Caco-2 (cell line): ENCODE measurements at regions not wholly inside any gene's neighbourhood (a gene's known extent, or its start where the extent isn't known, plus 50 kb on each side); places are given as distances from the start of the nearest gene placed in this dataset.
A peak's percentile ranks its signal among the peaks of the same experiment; 100 is the strongest.
"Not testable (repeated sequence)": the region's sequence is repeated elsewhere in the genome, so short reads cannot be mapped to it uniquely, and the experiment has no call there.

Experiments
- BruUV-seq: library from RNA; stranded (reverse); fragments of 400-500 nt; replicated peaks from 2 replicates; lab custom pipeline; 2021; lab: Mats Ljungman, UMichigan
- CTCF ChIA-PET: fragments of 300-600 bp; sonication (Branson Sonifier 250); formaldehyde crosslinking; loops from one replicate; lab custom pipeline; 2022; ENCODE audit warnings: antibody characterized with exemption; lab: Charles Lee
- POLR2A ChIA-PET: fragments of 300-600 bp; sonication (Branson Sonifier 250); formaldehyde crosslinking; loops from one replicate; lab custom pipeline; 2022; ENCODE audit warnings: antibody characterized with exemption; lab: Charles Lee
- DNase-seq, 2 experiments: peaks; one replicate each; pipeline versions ENCODE4 v3.0.0 to v3.0.0-alpha.2; 2020 to 2022
- H3K27me3 ChIP-seq: replicated peaks from 2 replicates; pipeline ENCODE4 v1.6.0; 2011; ENCODE audit warnings: low read length; ENCODE audit not compliant: control insufficient read depth, insufficient read depth
- H3K36me3 ChIP-seq: 2 replicates; pipeline ENCODE4 v1.5.1; 2011; ENCODE audit warnings: low read length; ENCODE audit not compliant: control insufficient read depth, insufficient read depth
- H3K4me1 ChIP-seq: fragments of 250-450 bp; sonication (Bioruptor Pico); 2 replicates; pipeline ENCODE4 v1.5.1; 2020; ENCODE audit warnings: mild to moderate bottlenecking
- H3K4me3 ChIP-seq: 2 replicates; pipeline ENCODE4 v1.5.1; 2011; ENCODE audit warnings: low read depth, mild to moderate bottlenecking, control low read depth, low read length
- H3K9me3 ChIP-seq: fragments of 250-450 bp; sonication (Bioruptor Pico); 2 replicates; pipeline ENCODE4 v1.5.1; 2020; ENCODE audit warnings: mild to moderate bottlenecking, moderate library complexity
- H3K27ac Mint-ChIP-seq: one replicate; pipeline ENCODE4 v1.8.0; 2022; ENCODE audit warnings: mixed read lengths; ENCODE audit not compliant: unreplicated experiment
- H3K27me3 Mint-ChIP-seq: one replicate; pipeline ENCODE4 v1.8.0; 2022; ENCODE audit warnings: mixed read lengths; ENCODE audit not compliant: insufficient read depth, unreplicated experiment
- H3K36me3 Mint-ChIP-seq: one replicate; pipeline ENCODE4 v1.8.0; 2022; ENCODE audit warnings: mild to moderate bottlenecking, mixed read lengths; ENCODE audit not compliant: insufficient read depth, unreplicated experiment
- H3K4me1 Mint-ChIP-seq: one replicate; pipeline ENCODE4 v1.8.0; 2022; ENCODE audit warnings: low read depth, mixed read lengths; ENCODE audit not compliant: unreplicated experiment
- H3K4me3 Mint-ChIP-seq: one replicate; pipeline ENCODE4 v1.8.0; 2022; ENCODE audit warnings: mild to moderate bottlenecking, moderate library complexity, mixed read lengths; ENCODE audit not compliant: unreplicated experiment
- H3K9me3 Mint-ChIP-seq: one replicate; pipeline ENCODE4 v1.8.0; 2022; ENCODE audit warnings: mixed read lengths; ENCODE audit not compliant: unreplicated experiment
- intact Hi-C: fragments of 100-400 bp; cut with micrococcal nuclease; formaldehyde crosslinking; loops from one replicate; pipeline ENCODE4 v1.10.0; 2022; ENCODE audit not compliant: unreplicated experiment
- TF ChIP-seq, protein P1 (sequence below), 2 experiments: fragments of 200-600 bp in 1 of 2; IDR thresholded peaks; 1 replicate in 1 of 2; 2 replicates in 1 of 2; pipeline versions ENCODE4 v1.5.1 to v1.8.0; 2011 to 2022; ENCODE audit warnings: antibody characterized with exemption in 1 of 2, control low read depth in 1 of 2, inconsistent platforms in 1 of 2, low read depth in 1 of 2, low read length in 1 of 2, mild to moderate bottlenecking in 1 of 2, moderate library complexity in 1 of 2; ENCODE audit not compliant: insufficient read depth in 1 of 2, severe bottlenecking in 1 of 2, unreplicated experiment in 1 of 2

DNA sequence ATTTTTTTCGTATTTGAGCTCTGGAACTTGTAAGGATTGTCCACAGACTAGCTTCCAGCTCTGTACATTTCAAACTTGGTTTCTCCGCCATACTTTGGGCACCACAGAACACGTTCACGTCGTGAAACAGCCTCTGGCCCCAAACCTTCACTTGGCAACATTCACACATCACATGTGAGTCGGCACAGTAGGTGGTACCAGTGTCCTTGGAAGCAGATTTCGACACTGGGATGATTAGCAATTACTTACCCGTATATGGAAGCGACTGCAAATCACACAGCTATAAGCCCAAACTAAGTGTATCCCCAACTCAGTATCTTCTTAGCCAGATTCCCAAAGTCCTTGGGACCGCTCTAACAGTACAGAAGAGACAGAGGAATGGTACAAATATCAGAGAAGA, 60.2 kb downstream of the MAFB start:
- Mint-ChIP-seq H3K36me3 (no peaks in the 10 kb centered on the region), H3K27ac (no peak overlapping the region), H3K4me1 (no peaks in the 10 kb centered on the region), H3K4me3 (no peak overlapping the region), H3K27me3 (peaks cover 21% of the 10 kb centered on the region), H3K9me3 (peaks cover 24% of the 10 kb centered on the region)
- POLR2A ChIA-PET, result no interaction called here
- BruUV-seq, result no TSS peak
- intact Hi-C loops, result no loop called here
- H3K36me3 ChIP-seq, result no peaks in the 10 kb centered on the region
- CTCF ChIA-PET, result no interaction called here
- H3K27me3 ChIP-seq, result no peaks in the 10 kb centered on the region
- H3K9me3 ChIP-seq, result peaks cover 18% of the 10 kb centered on the region
- H3K4me3 ChIP-seq, result no peak overlapping the region
- DNase-seq, result peak in 1 of 2 experiments; percentile 27
- TF ChIP-seq, protein P1, sequence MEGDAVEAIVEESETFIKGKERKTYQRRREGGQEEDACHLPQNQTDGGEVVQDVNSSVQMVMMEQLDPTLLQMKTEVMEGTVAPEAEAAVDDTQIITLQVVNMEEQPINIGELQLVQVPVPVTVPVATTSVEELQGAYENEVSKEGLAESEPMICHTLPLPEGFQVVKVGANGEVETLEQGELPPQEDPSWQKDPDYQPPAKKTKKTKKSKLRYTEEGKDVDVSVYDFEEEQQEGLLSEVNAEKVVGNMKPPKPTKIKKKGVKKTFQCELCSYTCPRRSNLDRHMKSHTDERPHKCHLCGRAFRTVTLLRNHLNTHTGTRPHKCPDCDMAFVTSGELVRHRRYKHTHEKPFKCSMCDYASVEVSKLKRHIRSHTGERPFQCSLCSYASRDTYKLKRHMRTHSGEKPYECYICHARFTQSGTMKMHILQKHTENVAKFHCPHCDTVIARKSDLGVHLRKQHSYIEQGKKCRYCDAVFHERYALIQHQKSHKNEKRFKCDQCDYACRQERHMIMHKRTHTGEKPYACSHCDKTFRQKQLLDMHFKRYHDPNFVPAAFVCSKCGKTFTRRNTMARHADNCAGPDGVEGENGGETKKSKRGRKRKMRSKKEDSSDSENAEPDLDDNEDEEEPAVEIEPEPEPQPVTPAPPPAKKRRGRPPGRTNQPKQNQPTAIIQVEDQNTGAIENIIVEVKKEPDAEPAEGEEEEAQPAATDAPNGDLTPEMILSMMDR (IDR thresholded peaks at IDR 0.05; ENCODE audit: insufficient read depth in 1 of 2, low read depth in 1 of 2, low read length in 1 of 2, severe bottlenecking in 1 of 2, unreplicated experiment in 1 of 2), result no peak
- no peaks in the 10 kb centered on the region for H3K4me1 ChIP-seq

DNA sequence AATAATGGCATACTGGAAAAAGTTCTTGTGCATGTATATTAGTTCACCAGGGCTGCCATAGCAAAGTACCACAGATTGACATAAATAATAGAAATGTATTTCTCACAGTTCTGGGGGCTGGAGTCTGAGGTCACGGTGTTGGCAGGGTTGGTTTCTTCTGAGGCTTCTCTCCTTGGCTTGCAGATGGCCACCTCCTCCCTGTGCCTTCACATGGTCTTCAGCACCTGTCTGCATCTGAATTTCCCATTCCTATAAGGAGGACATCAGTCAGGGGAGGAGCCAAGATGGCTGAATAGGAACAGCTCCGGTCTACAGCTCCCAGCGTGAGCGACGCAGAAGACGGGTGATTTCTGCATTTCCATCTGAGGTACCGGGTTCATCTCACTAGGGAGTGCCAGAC, 70.0 kb downstream of the MAFB start:
- H3K36me3 ChIP-seq, H3K9me3 Mint-ChIP-seq, H3K27me3 ChIP-seq, H3K36me3 Mint-ChIP-seq, POLR2A ChIA-PET, H3K9me3 ChIP-seq, CTCF ChIA-PET, H3K4me1 ChIP-seq, BruUV-seq, H3K4me1 Mint-ChIP-seq: not testable (repeated sequence)
- DNase-seq, result peak in 1 of 2 experiments; percentile 54
- peak overlapping the region; percentile 73 for H3K27ac Mint-ChIP-seq
- H3K27me3 Mint-ChIP-seq, result peaks cover 14% of the 10 kb centered on the region
- peak overlapping the region; percentile 56 for H3K4me3 ChIP-seq
- H3K4me3 Mint-ChIP-seq, result peak overlapping the region; percentile 87
- intact Hi-C loops, result loop anchor here (1.0 kb wide), 2 partner anchors 45 to 70 kb away; partner anchors contain the start of gene MAFB

DNA sequence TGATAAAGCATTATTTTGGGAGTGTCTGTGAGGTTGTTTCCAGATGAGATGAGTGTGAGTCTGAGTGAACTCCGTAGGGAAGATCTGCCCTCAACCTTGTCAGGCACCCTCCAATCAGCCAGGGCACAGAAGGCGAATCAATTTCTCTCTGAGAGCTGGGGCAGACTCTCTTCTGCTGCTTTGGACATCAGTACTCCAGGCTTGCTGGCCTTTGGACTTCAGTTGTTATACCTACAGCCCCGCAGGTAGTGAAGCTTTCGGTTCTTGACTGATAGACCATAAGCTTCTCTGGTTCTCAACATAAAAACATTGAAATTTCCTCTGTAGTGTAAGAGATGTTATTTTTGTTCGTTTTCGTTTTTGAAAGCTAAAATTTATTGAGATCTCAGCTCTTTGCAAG, 71.4 kb downstream of the MAFB start:
- peaks cover 14% of the 10 kb centered on the region for H3K27me3 Mint-ChIP-seq
- intact Hi-C loops, result no loop called here
- Histone ChIP-seq H3K4me1 (peaks cover 4% of the 10 kb centered on the region; the same call in 1 of the 2 replicates), H3K9me3 (no peaks in the 10 kb centered on the region), H3K36me3 (no peaks in the 10 kb centered on the region), H3K4me3 (no peak overlapping the region), H3K27me3 (no peaks in the 10 kb centered on the region; the same call in 1 of the 2 replicates)
- H3K4me3 Mint-ChIP-seq, result peak overlapping the region; percentile 7
- POLR2A ChIA-PET, result no interaction called here
- no TSS peak for BruUV-seq
- no peak overlapping the region for H3K27ac Mint-ChIP-seq
- no peaks in the 10 kb centered on the region for H3K4me1 Mint-ChIP-seq
- H3K36me3 Mint-ChIP-seq, result peaks cover 6% of the 10 kb centered on the region
- H3K9me3 Mint-ChIP-seq, result no peaks in the 10 kb centered on the region
- CTCF ChIA-PET, result interaction anchor here (0.6 kb wide), 1 partner anchor 13 kb away, joined by 4 read pairs; no protein-coding TSS in a partner anchor
- DNase-seq, result no peak
- TF ChIP-seq, protein P1 (IDR thresholded peaks at IDR 0.05; ENCODE audit: insufficient read depth in 1 of 2, low read depth in 1 of 2, low read length in 1 of 2, severe bottlenecking in 1 of 2, unreplicated experiment in 1 of 2), result no peak

DNA sequence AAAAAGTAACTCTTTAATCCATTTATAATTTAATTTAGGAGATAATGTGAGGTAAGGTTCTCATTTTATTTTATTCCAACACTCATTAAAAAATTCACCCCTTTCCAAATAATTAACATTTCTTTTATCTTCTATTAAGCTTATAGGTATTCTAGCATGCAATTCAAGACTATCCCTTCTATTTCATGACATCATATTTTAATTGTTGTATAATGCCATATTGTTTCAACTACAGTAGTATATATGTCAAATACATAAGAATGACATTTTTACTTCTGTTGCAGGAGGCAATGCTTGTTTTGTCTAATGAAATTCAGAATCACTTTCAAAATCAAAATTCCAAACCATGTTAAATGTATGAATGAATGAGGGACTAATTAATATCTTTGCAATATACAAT, 76.2 kb downstream of the MAFB start:
- H3K9me3 Mint-ChIP-seq, result no peaks in the 10 kb centered on the region
- no peaks in the 10 kb centered on the region for H3K36me3 Mint-ChIP-seq
- Histone ChIP-seq H3K9me3 (no peaks in the 10 kb centered on the region), H3K4me1 (no peaks in the 10 kb centered on the region), H3K4me3 (no peak overlapping the region), H3K36me3 (no peaks in the 10 kb centered on the region), H3K27me3 (no peaks in the 10 kb centered on the region)
- no peaks in the 10 kb centered on the region for H3K4me1 Mint-ChIP-seq
- intact Hi-C loops, result no loop called here
- no peak overlapping the region for H3K27ac Mint-ChIP-seq
- H3K4me3 Mint-ChIP-seq, result no peak overlapping the region
- ChIA-PET POLR2A (no interaction called here), CTCF (no interaction called here)
- DNase-seq, result no peak
- TF ChIP-seq, protein P1 (IDR thresholded peaks at IDR 0.05; ENCODE audit: insufficient read depth in 1 of 2, low read depth in 1 of 2, low read length in 1 of 2, severe bottlenecking in 1 of 2, unreplicated experiment in 1 of 2), result no peak
- H3K27me3 Mint-ChIP-seq, result peaks cover 17% of the 10 kb centered on the region
- BruUV-seq, result no TSS peak
